ENCODE measurements at regions not wholly inside any gene's neighbourhood (a gene's known extent, or its start where the extent isn't known, plus 50 kb on each side); places are given as distances from the start of the nearest gene placed in this dataset.

DNA sequence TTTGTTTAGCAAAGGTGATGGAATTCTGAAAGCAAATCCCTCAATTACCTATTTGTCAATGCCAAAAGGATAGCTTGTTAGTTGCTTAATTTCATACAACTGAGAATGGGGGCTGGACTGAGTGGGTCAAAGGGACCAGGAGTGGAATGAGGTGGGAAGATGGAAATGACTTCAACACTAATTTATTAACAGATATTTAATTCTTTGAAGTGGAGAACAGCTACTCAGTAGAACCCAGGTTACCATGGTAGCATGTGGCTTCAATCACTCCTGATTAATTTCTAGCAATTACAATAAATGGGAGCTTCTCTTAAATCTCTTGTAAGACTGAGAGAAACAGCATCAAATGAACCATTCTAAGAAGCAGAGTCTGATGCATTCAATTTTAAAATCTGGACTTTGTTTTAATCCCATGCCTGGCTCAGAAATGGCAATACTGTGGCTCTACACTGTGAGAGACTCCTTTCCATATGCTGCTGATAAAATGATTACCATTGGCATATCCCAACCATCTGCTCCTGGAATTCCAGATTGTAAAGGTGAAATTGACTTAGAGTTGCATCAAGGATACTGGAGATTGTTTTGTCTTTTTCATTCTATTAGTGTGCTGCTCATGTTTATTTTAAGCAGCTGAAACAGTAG is 607.8 kb downstream of the SNAPC1 start:
- Histone ChIP-seq H4K20me1 (replicated peaks; ENCODE audit: control insufficient read depth, insufficient read depth, low read length) (no peaks in the 10 kb centered on the region), H3K79me2 (ENCODE audit: control insufficient read depth, insufficient read depth, low read length) (no peaks in the 10 kb centered on the region), H3K4me2 (ENCODE audit: insufficient read depth, low read length) (no peak overlapping the region), H3K9ac (ENCODE audit: insufficient read depth in 1 of 2, low read depth in 2 of 2, low read length in 2 of 2) (no peak overlapping the region), H3K9me1 (ENCODE audit: control insufficient read depth, insufficient read depth, low read length) (no peaks in the 10 kb centered on the region), H3K36me3 (ENCODE audit: control insufficient read depth, insufficient read depth, low read length) (no peaks in the 10 kb centered on the region), H3K27ac (ENCODE audit: extremely low read depth, low read depth, low read length) (no peak overlapping the region), H3K4me3 (no peak overlapping the region), H3K9me3 (replicated peaks; ENCODE audit: control insufficient read depth, insufficient read depth, low read depth, low read length) (no peaks in the 10 kb centered on the region), H2AFZ (ENCODE audit: low read depth, low read length) (no peak overlapping the region), H3K27me3 (ENCODE audit: control insufficient read depth in 2 of 2, insufficient read depth in 2 of 2, low read length in 2 of 2) (no peaks in the 10 kb centered on the region), H3K4me1 (replicated peaks in 1 of 2; ENCODE audit: control insufficient read depth in 2 of 2, insufficient read depth in 2 of 2, low read length in 2 of 2) (no peaks in the 10 kb centered on the region)
- no TSS peak for BruUV-seq (replicated peaks)
- ATAC-seq: no peak
- intact Hi-C loops (cut with micrococcal nuclease): no loop called here
- no peak for FAIRE-seq
- ChIA-PET CTCF (ENCODE audit: low intra/inter-chr PET ratio) (no interaction called here), POLR2A (no interaction called here)
- TF ChIP-seq ZNF707 (CRISPR knock-in tag; conservative IDR thresholded peaks at IDR 0.05) (no peak), NFE2L1 (tag; IDR thresholded peaks at IDR 0.05; ENCODE audit: borderline replicate concordance, low read depth) (no peak), NR2F6 (CRISPR knock-in tag; IDR thresholded peaks at IDR 0.05) (no peak), BCOR (IDR thresholded peaks at IDR 0.05) (no peak), CBX1 (IDR thresholded peaks at IDR 0.05; ENCODE audit: low read depth) (no peak), COPS2 (conservative IDR thresholded peaks at IDR 0.05) (no peak), NFXL1 (CRISPR knock-in tag; IDR thresholded peaks at IDR 0.05) (no peak), NR2C1 (IDR thresholded peaks at IDR 0.05) (no peak), NR2C1 (tag; IDR thresholded peaks at IDR 0.05) (no peak), HDAC6 (IDR thresholded peaks at IDR 0.05; ENCODE audit: low read depth, low read length) (no peak), SLC30A9 (CRISPR knock-in tag; IDR thresholded peaks at IDR 0.05) (no peak), CREM (IDR thresholded peaks at IDR 0.05; ENCODE audit: low read depth) (no peak)
- TF ChIP-seq, protein P1, sequence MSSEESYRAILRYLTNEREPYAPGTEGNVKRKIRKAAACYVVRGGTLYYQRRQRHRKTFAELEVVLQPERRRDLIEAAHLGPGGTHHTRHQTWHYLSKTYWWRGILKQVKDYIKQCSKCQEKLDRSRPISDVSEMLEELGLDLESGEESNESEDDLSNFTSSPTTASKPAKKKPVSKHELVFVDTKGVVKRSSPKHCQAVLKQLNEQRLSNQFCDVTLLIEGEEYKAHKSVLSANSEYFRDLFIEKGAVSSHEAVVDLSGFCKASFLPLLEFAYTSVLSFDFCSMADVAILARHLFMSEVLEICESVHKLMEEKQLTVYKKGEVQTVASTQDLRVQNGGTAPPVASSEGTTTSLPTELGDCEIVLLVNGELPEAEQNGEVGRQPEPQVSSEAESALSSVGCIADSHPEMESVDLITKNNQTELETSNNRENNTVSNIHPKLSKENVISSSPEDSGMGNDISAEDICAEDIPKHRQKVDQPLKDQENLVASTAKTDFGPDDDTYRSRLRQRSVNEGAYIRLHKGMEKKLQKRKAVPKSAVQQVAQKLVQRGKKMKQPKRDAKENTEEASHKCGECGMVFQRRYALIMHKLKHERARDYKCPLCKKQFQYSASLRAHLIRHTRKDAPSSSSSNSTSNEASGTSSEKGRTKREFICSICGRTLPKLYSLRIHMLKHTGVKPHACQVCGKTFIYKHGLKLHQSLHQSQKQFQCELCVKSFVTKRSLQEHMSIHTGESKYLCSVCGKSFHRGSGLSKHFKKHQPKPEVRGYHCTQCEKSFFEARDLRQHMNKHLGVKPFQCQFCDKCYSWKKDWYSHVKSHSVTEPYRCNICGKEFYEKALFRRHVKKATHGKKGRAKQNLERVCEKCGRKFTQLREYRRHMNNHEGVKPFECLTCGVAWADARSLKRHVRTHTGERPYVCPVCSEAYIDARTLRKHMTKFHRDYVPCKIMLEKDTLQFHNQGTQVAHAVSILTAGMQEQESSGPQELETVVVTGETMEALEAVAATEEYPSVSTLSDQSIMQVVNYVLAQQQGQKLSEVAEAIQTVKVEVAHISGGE (CRISPR knock-in tag; IDR thresholded peaks at IDR 0.05): no peak
- TF ChIP-seq, protein P2, sequence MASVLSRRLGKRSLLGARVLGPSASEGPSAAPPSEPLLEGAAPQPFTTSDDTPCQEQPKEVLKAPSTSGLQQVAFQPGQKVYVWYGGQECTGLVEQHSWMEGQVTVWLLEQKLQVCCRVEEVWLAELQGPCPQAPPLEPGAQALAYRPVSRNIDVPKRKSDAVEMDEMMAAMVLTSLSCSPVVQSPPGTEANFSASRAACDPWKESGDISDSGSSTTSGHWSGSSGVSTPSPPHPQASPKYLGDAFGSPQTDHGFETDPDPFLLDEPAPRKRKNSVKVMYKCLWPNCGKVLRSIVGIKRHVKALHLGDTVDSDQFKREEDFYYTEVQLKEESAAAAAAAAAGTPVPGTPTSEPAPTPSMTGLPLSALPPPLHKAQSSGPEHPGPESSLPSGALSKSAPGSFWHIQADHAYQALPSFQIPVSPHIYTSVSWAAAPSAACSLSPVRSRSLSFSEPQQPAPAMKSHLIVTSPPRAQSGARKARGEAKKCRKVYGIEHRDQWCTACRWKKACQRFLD (CRISPR knock-in tag; IDR thresholded peaks at IDR 0.05): no peak
- TF ChIP-seq, protein P3, sequence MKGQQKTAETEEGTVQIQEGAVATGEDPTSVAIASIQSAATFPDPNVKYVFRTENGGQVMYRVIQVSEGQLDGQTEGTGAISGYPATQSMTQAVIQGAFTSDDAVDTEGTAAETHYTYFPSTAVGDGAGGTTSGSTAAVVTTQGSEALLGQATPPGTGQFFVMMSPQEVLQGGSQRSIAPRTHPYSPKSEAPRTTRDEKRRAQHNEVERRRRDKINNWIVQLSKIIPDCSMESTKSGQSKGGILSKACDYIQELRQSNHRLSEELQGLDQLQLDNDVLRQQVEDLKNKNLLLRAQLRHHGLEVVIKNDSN (CRISPR knock-in tag; IDR thresholded peaks at IDR 0.05): no peak
- DNase-seq (ENCODE audit: extremely low read depth in 1 of 4, low spot score in 3 of 4): no peak
- in situ Hi-C loops (cut with MboI): no loop called here
